Glomerular visceral epithelial cell (primary cell): ENCODE measurements at regions not wholly inside any gene's neighbourhood (a gene's known extent, or its start where the extent isn't known, plus 50 kb on each side); places are given as distances from the start of the nearest gene placed in this dataset.
"Not testable (repeated sequence)": the region's sequence is repeated elsewhere in the genome, so short reads cannot be mapped to it uniquely, and the experiment has no call there.

Source experiments
- DNase-seq: peaks from one replicate; pipeline ENCODE4 v3.0.0-alpha.2; 2016; ENCODE audit errors: extremely low spot score

GRCh38 chrX:95974890-95975289 lies 709.8 kb upstream of the DIAPH2 start:
- no peak for DNase-seq

DNA sequence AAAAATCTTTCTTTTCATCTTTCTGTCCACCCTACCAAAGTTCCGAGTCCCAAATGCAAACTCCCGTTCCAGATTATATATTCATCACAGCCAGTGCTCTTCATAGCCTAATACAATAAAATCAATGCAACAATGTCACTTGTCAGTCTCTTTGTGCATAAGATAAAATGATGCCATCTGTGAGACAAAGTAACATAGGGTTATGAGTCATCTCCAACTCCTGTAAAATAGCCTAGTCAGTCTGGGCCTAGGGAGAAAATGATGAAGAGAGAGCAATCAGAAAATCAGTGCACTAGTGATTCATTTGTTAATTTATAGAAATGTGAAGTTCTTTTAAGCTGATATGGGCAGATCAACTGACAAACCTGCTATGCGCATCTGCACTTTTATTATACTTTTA lies 689.1 kb upstream of the DIAPH2 start:
- DNase-seq: no peak

GRCh38 chrX:95996294-95996693 lies 688.3 kb upstream of the DIAPH2 start:
- DNase-seq: no peak

GRCh38 chrX:96002431-96002830 lies 682.2 kb upstream of the DIAPH2 start:
- no peak for DNase-seq

GRCh38 chrX:96004386-96004785 lies 680.3 kb upstream of the DIAPH2 start:
- DNase-seq: peak; percentile 1

- no peak for DNase-seq
These were observed 678.4 kb upstream of the DIAPH2 start for GRCh38 chrX:96006281-96006680.

DNA sequence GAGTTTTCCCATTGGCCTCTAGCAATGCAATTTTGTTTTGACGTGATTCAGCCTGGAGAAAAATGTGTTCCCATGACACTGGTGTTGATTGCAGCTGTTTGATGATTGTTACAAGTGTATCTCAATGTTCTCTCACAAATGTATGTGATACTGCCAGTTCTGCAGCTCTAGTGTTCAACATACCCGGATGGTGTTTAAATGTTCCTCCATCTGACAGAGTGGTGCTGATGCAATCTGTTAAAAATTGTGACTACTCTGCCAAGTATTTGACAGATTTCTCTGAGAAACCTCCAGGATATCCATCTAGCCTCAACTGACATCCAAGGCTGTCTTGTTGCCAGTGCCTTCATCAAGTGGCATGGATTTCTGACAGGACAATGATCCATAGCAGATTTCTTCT lies 657.2 kb upstream of the DIAPH2 start:
- no peak for DNase-seq

- no peak for DNase-seq
These were observed 632.6 kb upstream of the DIAPH2 start for GRCh38 chrX:96052078-96052477.

- no peak for DNase-seq
These were observed 602.8 kb upstream of the DIAPH2 start for GRCh38 chrX:96081891-96082290.

DNA sequence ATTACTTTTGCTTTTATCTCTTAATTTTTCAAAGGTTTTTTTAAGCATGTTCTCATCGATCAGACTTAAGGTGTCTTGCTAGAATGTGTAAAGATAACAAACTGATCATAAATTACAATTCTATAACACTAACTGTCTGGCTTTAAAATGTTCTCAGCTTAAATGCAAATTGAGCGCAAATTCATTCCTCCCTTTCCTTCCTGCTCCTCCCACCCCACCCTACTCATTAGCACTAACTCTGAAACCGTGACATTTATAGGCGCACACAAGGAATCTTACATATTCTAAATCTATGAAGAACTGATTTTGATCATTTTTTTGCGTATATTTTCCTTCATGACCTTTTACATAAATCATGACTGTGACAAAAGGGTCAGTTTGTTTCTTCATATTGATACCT lies 590.0 kb upstream of the DIAPH2 start:
- DNase-seq: no peak

DNA sequence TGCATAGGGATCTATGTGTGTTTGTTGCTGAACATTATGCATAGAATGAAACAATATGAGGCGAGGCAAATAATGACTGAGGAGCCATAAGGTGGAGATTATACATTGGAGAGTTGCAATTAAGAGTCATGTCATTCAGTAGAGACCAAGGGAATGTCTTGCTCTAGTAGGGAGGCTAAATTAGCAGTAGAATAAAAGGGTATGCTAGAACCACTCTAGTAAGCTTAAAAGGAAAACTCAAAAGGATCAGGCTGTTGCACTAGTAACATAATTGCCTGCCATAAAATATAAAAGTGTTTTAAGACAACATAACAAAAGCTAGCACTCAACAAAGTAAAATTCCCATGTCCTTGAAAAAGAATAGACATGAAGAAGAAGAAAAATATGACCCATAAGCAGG lies 586.2 kb upstream of the DIAPH2 start:
- DNase-seq: no peak

DNA sequence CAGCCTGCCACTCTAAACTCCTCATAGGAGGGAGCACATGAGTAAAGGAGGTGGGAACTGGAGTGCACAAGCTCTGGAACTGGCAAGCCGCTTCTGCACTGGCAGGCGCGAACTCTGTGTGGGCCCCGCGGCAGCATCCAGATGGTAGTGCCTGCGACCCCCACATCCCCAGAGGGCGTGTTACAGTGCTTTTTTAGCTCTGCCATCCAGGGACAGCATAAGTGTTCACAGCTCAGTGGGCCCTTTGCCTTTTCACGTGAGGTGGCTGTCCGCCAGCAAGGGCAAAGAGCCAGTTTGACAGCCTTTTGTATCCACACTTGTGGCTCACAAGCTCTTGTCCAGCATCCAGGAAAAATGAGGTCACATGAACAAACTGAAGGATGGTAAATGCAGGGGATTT lies 581.6 kb upstream of the DIAPH2 start:
- DNase-seq: no peak

DNA sequence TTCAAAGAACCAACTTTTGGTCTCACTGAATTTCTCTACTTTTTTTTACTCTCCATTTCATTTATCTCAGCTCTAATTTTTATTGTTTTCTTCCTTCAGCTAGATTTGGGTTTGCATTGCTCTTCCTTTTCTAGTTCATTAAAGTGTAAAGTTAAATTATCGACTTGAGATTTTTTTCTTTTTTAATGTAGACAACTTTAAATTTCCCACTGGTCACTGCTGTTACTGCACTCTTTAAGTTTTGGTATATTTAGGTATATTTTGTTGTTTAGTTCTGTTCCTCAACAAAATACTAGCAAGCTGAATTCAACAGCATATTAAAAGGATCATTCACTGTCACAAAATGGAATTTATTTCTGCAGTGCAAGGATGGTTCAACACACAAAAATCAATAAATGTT lies 572.0 kb upstream of the DIAPH2 start:
- no peak for DNase-seq

GRCh38 chrX:96126182-96126581 lies 558.5 kb upstream of the DIAPH2 start:
- DNase-seq: no peak

GRCh38 chrX:96128058-96128457 lies 556.6 kb upstream of the DIAPH2 start:
- DNase-seq: not testable (repeated sequence)

GRCh38 chrX:96140796-96141195 lies 543.8 kb upstream of the DIAPH2 start:
- no peak for DNase-seq

- no peak for DNase-seq
These were observed 537.0 kb upstream of the DIAPH2 start for GRCh38 chrX:96147681-96148080.

- no peak for DNase-seq
These were observed 514.0 kb upstream of the DIAPH2 start for GRCh38 chrX:96170626-96171025.

GRCh38 chrX:96176921-96177320 lies 507.7 kb upstream of the DIAPH2 start:
- no peak for DNase-seq

DNA sequence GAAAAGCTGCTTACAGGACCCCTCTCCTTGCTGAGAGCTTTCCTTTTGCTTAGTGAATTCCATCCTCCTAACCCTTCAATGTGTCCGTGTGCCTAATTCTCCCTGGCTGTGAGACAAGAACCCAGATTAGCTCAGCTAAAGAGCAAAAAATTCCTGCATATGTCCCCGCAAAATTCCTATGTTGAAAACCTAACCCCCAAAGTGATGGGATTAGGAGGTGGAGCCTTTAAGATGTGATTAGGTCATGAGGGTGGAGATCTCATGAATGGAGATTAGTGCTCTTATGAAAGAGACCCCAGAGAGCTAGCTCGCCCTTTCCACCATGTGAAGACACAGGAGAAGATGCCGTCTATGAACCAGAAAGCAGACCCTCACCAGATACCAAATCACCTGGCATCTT lies 503.0 kb upstream of the DIAPH2 start:
- DNase-seq: no peak

- no peak for DNase-seq
These were observed 502.3 kb upstream of the DIAPH2 start for GRCh38 chrX:96182366-96182765.

DNA sequence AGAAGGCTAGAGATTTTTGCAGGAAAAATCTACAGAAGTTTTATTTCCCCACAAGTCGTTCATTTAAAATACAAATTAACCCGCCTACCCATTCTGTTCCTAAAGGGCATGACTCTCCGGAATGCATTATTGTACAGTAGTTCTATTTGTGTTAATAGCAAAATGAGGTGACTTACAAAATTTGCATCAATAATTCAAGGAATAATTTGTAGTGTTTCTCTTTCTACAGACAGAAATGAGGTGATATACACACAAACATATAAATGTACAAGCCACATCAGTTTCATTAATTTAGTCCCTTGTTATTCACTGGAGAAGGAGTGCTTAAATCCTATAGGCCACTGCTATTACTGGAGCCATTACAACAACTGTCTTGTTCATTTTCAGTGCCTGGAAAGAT lies 501.3 kb upstream of the DIAPH2 start:
- no peak for DNase-seq

DNA sequence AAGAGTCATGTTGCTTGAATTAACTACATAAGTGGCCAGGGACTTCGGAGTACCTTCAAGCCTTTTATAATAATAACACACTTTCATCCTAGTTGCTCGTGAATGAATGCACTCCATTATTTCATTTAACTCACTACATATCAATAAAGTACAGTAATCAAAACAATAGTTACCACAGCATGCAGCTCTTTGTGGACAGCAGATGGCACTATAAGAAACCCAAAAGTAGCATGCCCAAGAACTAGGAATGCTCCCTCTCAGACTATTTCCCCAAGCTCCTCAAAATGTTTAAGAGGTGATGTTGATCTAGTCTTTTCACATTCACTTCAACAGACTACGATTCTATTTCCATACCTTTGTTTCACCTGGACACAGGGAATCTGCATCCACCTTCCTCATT lies 500.8 kb upstream of the DIAPH2 start:
- no peak for DNase-seq

DNA sequence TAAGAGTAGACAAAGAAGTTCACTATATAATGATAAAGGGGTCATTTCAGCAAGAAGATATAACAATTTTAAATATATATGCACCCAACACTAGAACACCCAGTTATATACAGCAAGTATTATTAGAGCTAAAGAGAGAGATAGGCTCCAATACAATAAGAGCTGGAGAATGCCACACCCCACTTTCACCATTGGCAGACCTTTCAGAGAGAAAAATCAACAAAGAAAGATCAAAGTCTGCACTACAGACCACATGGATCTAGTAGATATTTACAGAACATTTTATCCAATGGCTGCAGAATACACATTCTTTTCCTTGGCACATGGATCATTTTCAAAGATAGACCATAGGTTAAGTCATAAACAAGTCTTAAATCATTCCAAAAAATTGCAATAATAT lies 479.7 kb upstream of the DIAPH2 start:
- no peak for DNase-seq

GRCh38 chrX:96211953-96212352 lies 472.7 kb upstream of the DIAPH2 start:
- DNase-seq: no peak
